SH-SY5Y (cell line): ENCODE measurements at regions not wholly inside any gene's neighbourhood (a gene's known extent, or its start where the extent isn't known, plus 50 kb on each side); places are given as distances from the start of the nearest gene placed in this dataset.

Experiments
- GATA2 ChIP-seq: IDR thresholded peaks from 2 replicates; pipeline ENCODE4 v1.6.1; 2011; ENCODE audit warnings: mild to moderate bottlenecking, low read depth, low read length
- GATA3 ChIP-seq: IDR thresholded peaks from 2 replicates; pipeline ENCODE4 v1.6.1; 2011; ENCODE audit warnings: low read depth, mild to moderate bottlenecking, low read length, moderate library complexity

DNA sequence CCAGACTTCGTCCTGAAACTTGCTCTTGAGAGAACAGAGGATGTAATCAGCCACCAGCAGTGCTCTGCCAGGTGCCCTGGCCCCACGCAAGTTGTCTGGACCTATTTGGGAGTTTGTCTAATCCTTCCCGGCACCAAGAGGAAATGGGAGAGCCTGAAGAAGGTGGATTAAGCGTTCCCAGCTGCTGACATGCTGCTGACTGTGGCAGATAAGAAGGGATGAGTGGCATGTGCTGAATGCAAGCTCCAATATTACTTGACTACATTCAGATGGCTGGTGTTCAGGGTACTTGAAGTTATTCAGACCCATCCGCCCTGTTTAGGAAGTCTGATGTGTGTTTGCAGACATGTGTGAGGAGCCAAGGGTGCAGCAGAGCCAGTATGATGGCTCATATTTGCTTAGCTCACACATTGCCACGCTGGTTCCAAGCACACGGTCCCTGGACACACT, 440.6 kb upstream of the CCDC196 start:
- no peak for TF ChIP-seq GATA2
- no peak for TF ChIP-seq GATA3

DNA sequence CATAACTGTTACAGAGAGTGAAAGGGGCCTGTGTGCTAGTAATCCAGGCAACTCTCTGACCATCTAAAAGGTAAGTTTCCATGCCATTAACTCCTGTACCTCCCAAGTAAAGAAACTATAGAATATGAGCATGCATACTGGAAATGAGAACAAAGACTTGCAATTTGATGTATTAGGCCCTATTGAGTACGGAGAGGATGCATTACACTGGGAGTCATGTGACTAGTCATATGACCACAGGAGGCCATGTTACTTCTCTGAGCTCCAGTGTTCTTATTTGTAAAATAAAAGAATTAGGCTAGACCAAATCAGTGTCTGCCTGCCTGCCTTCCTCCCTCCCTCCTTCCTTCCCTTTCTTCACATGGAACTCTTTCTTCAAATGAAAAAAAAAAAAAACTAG, 440.1 kb upstream of the CCDC196 start:
- TF ChIP-seq GATA3 (no peak), GATA2 (no peak)

- TF ChIP-seq GATA2 (no peak), GATA3 (no peak)
Measured at GRCh38 chr14:66046591-66046990, 439.6 kb upstream of the CCDC196 start.

DNA sequence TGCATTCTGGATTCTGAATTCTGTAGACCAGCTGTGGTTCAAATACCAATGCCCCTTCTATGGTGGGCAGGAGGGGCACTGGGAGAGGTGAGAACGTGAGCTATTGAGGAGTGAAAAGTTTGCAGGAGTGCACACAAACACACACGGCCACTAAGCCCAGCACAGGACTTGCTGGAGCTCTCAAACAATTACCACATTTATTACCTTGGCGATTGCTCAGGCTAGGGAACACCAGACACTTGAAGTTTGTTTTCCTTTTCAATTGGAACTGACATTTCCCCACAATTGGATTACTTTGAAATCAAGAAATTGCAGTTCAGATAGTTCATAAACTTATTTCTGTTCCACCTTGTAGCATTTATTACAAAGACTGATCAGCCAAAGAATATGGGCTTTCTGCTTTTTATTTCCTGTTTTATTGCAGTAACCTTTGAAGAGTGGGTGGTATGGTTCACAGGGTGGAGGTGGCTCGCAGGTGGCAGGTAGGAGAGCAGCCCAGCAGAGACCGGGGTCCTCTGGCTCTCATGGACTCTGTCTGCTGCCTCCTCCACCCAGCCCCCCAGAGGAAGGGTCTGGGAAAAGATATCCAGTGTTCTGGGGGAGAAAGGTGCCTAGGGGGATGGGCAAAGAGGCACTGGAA, 429.8 kb upstream of the CCDC196 start:
- TF ChIP-seq GATA3 = no peak
- TF ChIP-seq GATA2 = no peak

GRCh38 chr14:66056926-66057552, 429.1 kb upstream of the CCDC196 start:
- TF ChIP-seq GATA2 (no peak), GATA3 (no peak)

DNA sequence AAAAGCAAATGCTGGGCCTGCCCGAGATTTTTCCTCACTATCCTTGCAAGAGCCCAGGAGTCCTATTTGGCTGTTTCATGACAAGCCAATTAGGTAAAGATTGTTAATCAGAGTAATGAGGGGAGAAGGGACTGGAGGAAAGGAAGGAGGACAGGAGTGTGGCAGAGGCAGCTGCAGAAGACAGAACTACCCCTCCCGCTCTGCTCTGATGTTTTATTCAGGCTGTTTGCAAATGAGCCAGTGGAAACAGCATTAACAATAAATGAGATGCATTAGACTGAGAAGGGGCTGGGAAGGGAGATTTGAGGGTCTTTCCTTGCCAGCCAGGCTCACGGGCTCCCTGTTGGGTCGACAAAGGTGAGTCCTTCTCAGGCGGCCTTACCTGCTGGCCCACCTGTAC, 421.0 kb upstream of the CCDC196 start:
- TF ChIP-seq GATA2 (no peak), GATA3 (no peak)

DNA sequence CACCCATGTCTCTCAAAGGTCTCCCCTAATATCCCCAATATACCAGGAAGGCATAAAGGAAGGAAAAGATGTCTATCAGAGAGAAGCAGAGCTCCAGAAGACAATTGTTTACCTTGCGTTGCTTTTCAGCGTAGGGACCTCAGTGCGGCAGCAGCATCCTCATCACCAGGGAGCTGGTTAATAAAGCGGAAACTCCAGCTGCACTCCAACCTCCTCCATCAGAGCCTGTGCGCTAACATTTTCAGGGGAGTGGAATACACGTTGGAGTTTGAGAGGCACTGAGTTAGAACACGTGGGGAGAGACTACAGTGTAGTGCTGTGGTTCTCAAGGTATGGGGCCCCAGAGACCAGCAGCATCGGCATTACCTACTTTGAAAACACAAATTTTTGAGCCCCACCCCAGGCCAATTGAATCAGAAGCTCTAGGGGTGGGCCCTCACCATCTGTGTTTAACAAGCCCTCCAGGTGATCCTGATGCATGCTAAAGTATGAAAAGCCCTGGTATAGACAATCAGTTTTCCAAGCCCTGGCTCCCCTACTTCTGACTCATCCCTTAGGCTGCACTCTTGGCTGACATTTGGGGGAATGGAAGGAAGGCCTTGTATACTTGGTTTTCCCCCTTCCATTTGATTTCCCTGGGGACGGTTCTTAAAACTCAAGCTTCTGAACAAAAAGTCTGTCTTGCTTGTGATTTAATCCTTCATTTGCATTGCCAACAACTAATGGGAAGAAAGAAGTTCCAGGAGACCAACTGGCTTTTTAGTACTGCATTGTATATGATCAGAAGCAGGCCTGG, 419.0 kb upstream of the CCDC196 start:
- TF ChIP-seq GATA3 (no peak), GATA2 (no peak)

GRCh38 chr14:66069036-66069435, 417.1 kb upstream of the CCDC196 start:
- TF ChIP-seq GATA3 (no peak), GATA2 (no peak)

GRCh38 chr14:66069830-66070541, 416.2 kb upstream of the CCDC196 start:
- TF ChIP-seq GATA2 (no peak), GATA3 (no peak)

DNA sequence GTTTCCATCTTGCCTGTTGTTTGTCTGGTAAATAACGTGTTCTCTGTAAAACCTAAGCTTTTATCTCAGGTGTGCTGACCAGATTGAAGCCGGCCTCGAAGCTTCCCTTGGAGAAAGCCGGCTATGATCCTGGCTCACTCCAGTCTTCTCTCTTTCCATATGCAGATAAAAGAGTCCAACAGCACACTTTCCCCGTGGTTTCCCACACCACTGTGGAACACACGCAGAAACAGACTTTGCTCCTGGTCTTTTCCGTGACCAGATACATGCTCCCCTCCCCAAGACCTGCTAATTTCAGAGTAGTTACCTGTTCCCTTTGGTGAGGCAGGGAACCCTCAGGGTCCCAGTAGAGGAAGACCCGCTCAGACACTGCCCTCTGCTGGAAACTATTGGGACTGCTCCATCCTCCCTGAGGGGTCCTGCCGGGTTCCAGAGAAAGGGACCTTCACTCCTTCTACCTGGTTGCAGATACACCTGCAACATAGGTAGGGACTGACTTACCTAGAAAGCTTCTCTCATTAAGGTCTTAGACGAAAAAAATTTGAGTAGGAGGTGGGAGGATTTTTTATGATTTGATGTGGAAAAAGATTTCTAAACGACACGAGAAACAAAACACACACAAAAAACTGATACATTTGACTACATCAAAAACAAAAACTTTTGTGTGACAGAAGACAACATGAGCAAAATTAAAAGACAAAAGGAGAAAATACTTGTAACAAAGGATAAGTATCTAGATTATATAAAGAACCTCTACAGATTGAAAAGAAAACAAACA, 415.4 kb upstream of the CCDC196 start:
- TF ChIP-seq GATA3 (no peak), GATA2 (no peak)

DNA sequence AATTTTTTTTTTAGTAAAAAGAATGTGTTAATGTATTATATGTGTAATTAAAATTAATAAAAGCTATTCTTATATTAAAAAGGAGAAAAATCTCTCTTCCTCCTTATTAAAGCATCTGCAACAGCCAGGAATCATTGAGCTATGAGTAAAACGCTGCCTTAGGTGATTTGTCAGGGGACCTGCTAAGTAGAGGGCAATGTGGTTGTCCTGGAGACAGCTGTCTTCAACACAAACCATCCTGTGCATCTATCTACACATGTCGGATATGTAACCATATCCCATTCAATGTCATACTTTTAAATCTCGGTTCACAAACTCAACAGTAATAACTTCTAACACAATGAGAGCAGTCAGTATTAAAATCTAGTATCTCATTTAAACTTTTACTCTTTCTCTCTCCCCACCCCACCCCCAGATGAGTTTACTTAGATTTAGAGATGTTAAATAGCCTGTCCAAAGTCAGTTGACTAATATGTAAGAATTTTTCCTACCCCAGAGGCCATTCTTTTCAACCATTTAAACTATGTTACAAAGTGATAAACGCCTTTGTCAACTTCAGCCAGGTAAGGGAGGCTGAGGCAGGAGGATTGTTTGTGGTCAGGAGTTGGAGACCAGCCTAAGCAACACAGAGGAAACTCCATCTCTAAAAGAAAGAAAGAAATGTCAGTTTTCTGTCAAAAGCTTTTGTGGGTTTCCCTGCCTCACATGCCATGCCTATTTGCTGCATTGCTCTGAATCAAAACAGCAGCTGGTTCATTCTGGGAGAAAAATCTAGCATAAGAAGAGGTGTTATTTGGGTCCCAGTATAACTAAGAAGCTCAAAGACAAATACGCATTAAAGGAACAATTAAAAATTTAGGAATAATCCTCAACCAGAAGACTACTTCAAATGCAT, 413.7 kb upstream of the CCDC196 start:
- TF ChIP-seq GATA3 = no peak
- no peak for TF ChIP-seq GATA2

- no peak for TF ChIP-seq GATA2
- TF ChIP-seq GATA3 = no peak
Measured at GRCh38 chr14:66074537-66074936, 411.6 kb upstream of the CCDC196 start.

GRCh38 chr14:66076176-66076575, 410.0 kb upstream of the CCDC196 start:
- TF ChIP-seq GATA3 = no peak

DNA sequence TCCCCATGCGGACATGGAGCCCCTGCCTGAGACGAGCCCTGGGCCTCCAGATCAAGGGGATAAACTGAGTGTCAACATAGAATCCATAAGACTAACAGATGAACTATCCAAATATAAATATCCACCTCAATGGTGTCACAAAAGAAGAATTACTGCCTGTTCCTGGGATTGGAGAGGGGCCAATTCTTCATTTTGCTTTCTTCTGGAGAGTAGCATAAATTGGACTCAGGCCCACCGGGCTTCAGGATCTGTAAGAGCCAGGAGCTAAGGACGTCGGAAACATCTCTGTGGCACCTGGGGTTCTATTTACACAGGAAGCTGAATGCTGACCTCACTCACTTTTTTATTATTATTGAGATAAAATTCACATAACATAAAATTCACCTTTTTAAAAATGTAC, 408.2 kb upstream of the CCDC196 start:
- no peak for TF ChIP-seq GATA3
- no peak for TF ChIP-seq GATA2
